K562 (cell line): ENCODE measurements at regions not wholly inside any gene's neighbourhood (a gene's known extent, or its start where the extent isn't known, plus 50 kb on each side); places are given as distances from the start of the nearest gene placed in this dataset.

Experiments
- CTCF ChIP-seq, 3 experiments: IDR thresholded peaks in 2 of 3; conservative IDR thresholded peaks in 1 of 3; 2 replicates each; pipeline ENCODE4 v1.5.1; 2011 to 2012; ENCODE audit warnings: low read length in 3 of 3, mild to moderate bottlenecking in 3 of 3, control low read depth in 2 of 3, improper control_type of control experiment in 1 of 3, inconsistent platforms in 1 of 3, low read depth in 1 of 3, mixed read lengths in 1 of 3, moderate library complexity in 1 of 3; ENCODE audit not compliant: insufficient read depth in 2 of 3
- ESRRA ChIP-seq: fragments of 450-650 bp; IDR thresholded peaks from 2 replicates; pipeline ENCODE4 v1.6.1; 2014; ENCODE audit warnings: low read depth, mild to moderate bottlenecking, moderate library complexity, borderline replicate concordance
- POLR2A ChIP-seq: fragments of 450-650 bp; conservative IDR thresholded peaks from 2 replicates; pipeline ENCODE4 v1.6.1; 2016
- ZBTB7A ChIP-seq: IDR thresholded peaks from 2 replicates; pipeline ENCODE4 v1.6.1; 2011; ENCODE audit warnings: low read depth, mild to moderate bottlenecking, low read length, moderate library complexity, borderline replicate concordance; ENCODE audit not compliant: control insufficient read depth
- ZFX ChIP-seq: sonication (generic); formaldehyde crosslinking; IDR thresholded peaks from 2 replicates; pipeline ENCODE4 v1.8.0; 2022; ENCODE audit warnings: mild to moderate bottlenecking, missing genetic modification reagents, moderate library complexity
- ZNF280B ChIP-seq: fragments of 250-450 bp; sonication (Bioruptor Pico); IDR thresholded peaks from 2 replicates; pipeline ENCODE4 v1.5.1; 2021; ENCODE audit warnings: mild to moderate bottlenecking
- ZNF592 ChIP-seq: fragments of 450-650 bp; IDR thresholded peaks from 2 replicates; pipeline ENCODE4 v1.6.1; 2017; ENCODE audit warnings: antibody characterized with exemption, mild to moderate bottlenecking

GRCh38 chr18:73768043-73768442 is 379.6 kb downstream of the FBXO15 start:
- TF ChIP-seq ZFX (CRISPR knock-in tag) (no peak), ESRRA (no peak), POLR2A (no peak), ZBTB7A (no peak), ZNF280B (CRISPR knock-in tag) (no peak), CTCF (IDR thresholded peaks at IDR 0.05 in 2 of 3, conservative IDR thresholded peaks at IDR 0.05 in 1 of 3; ENCODE audit: insufficient read depth in 2 of 3, low read depth in 1 of 3, low read length in 3 of 3) (no peak), ZNF592 (no peak)
